ENCODE measurements at regions not wholly inside any gene's neighbourhood (a gene's known extent, or its start where the extent isn't known, plus 50 kb on each side); places are given as distances from the start of the nearest gene placed in this dataset.

DNA sequence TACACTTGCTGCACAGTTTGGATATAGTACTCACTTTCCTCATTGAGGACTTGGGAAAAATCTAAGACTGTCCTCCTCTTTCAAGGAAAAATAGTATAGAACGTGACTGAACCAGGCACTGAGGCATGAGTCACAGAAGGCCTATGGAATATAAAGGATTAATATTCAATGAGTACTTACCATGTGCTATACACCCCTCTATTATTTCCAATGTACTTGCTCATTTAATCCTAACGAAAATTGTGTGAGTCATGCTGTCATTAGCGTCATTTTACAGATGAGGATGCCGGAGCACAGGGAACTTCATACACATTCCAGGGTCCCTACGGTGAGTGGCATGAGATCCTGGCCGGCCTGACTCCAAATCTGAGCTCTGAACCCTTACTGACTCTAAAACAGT, 2136.2 kb upstream of the TENM3 start:
- TF ChIP-seq, protein P1, sequence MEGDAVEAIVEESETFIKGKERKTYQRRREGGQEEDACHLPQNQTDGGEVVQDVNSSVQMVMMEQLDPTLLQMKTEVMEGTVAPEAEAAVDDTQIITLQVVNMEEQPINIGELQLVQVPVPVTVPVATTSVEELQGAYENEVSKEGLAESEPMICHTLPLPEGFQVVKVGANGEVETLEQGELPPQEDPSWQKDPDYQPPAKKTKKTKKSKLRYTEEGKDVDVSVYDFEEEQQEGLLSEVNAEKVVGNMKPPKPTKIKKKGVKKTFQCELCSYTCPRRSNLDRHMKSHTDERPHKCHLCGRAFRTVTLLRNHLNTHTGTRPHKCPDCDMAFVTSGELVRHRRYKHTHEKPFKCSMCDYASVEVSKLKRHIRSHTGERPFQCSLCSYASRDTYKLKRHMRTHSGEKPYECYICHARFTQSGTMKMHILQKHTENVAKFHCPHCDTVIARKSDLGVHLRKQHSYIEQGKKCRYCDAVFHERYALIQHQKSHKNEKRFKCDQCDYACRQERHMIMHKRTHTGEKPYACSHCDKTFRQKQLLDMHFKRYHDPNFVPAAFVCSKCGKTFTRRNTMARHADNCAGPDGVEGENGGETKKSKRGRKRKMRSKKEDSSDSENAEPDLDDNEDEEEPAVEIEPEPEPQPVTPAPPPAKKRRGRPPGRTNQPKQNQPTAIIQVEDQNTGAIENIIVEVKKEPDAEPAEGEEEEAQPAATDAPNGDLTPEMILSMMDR (conservative IDR thresholded peaks at IDR 0.05; ENCODE audit: low read depth, low read length) = no peak
- TF ChIP-seq POLR2A (IDR thresholded peaks at IDR 0.05; ENCODE audit: low read depth, low read length) = no peak

Measured in IMR-90 (cell line).